ENCODE measurements at regions not wholly inside any gene's neighbourhood (a gene's known extent, or its start where the extent isn't known, plus 50 kb on each side); places are given as distances from the start of the nearest gene placed in this dataset.
"Not testable (repeated sequence)": the region's sequence is repeated elsewhere in the genome, so short reads cannot be mapped to it uniquely, and the experiment has no call there.

DNA sequence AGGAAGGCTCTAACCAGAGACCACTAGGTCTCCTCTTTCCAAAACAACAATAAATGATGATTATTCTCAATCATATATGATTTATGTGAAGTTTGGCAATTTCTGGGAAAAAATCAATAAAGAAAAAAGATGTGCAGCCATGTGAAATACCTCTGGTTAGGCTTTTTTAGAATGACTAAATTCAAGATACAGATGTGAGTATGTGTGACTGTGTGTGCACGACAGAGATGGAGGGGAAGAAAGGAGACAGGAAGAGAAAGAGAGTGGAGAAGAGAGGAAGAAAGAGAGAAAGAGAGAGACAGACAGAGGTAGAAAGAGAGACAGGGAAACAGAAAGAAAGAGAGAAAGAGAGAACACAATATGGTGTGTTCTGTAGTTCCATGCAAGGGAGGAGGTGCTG lies 558.6 kb upstream of the CDH5 start:
- H3K4me1 ChIP-seq (ENCODE audit: control insufficient read depth, insufficient read depth, low read length), result no peaks in the 10 kb centered on the region
- H3K27me3 Mint-ChIP-seq (ENCODE audit: insufficient read depth), result no peaks in the 10 kb centered on the region
- DNase-seq, result no peak
- H3K27ac Mint-ChIP-seq, result no peak overlapping the region
- no peak overlapping the region for H3K4me3 ChIP-seq (ENCODE audit: low read length)
- WGBS, 2 experiments (ENCODE audit: insufficient coverage in 1 of 2, insufficient read length in 1 of 2), result 90 to 94% methylated on average over 1 of the region's 1 CpG
- no peak overlapping the region for H3K4me3 Mint-ChIP-seq
- no peaks in the 10 kb centered on the region for H3K9me3 ChIP-seq (ENCODE audit: control insufficient read depth, low read length)
- TF ChIP-seq, protein P1, sequence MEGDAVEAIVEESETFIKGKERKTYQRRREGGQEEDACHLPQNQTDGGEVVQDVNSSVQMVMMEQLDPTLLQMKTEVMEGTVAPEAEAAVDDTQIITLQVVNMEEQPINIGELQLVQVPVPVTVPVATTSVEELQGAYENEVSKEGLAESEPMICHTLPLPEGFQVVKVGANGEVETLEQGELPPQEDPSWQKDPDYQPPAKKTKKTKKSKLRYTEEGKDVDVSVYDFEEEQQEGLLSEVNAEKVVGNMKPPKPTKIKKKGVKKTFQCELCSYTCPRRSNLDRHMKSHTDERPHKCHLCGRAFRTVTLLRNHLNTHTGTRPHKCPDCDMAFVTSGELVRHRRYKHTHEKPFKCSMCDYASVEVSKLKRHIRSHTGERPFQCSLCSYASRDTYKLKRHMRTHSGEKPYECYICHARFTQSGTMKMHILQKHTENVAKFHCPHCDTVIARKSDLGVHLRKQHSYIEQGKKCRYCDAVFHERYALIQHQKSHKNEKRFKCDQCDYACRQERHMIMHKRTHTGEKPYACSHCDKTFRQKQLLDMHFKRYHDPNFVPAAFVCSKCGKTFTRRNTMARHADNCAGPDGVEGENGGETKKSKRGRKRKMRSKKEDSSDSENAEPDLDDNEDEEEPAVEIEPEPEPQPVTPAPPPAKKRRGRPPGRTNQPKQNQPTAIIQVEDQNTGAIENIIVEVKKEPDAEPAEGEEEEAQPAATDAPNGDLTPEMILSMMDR (conservative IDR thresholded peaks at IDR 0.05), result no peak
- H3K36me3 ChIP-seq (ENCODE audit: control insufficient read depth, insufficient read depth, low read length), result no peaks in the 10 kb centered on the region
- no peaks in the 10 kb centered on the region for H3K9me3 Mint-ChIP-seq
- no peaks in the 10 kb centered on the region for H3K36me3 Mint-ChIP-seq (ENCODE audit: low read depth)
- H3K4me1 Mint-ChIP-seq, result peaks cover 10% of the 10 kb centered on the region
- H3K27ac ChIP-seq (ENCODE audit: low read depth, low read length), result no peak overlapping the region
- H3K9ac ChIP-seq (ENCODE audit: extremely low read depth, low read length, poor library complexity, severe bottlenecking), result no peak overlapping the region
- H3K27me3 ChIP-seq (ENCODE audit: control insufficient read depth, insufficient read depth, low read length, poor library complexity, severe bottlenecking), result no peaks in the 10 kb centered on the region

DNA sequence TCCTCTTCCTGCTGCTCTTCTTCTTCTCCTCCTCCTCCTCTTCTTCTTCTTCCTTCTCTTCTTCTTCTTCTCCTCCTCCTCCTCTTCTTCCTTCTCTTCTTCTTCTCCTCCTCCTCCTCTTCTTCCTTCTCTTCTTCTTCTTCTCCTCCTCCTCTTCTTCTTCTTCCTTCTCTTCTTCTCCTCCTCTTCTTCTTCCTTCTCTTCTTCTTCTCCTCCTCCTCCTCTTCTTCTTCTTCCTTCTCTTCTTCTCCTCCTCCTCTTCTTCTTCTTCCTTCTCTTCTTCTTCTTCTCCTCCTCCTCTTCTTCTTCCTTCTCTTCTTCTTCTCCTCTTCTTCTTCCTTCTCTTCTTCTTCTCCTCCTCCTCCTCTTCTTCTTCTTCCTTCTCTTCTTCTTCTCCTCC lies 560.8 kb upstream of the CDH5 start:
- DNase-seq; H3K9ac ChIP-seq (ENCODE audit: extremely low read depth, low read length, poor library complexity, severe bottlenecking); H3K4me1 ChIP-seq (ENCODE audit: control insufficient read depth, insufficient read depth, low read length); H3K36me3 ChIP-seq (ENCODE audit: control insufficient read depth, insufficient read depth, low read length); H3K36me3 Mint-ChIP-seq (ENCODE audit: low read depth); H3K9me3 Mint-ChIP-seq; H3K4me3 Mint-ChIP-seq; H3K27me3 ChIP-seq (ENCODE audit: control insufficient read depth, insufficient read depth, low read length, poor library complexity, severe bottlenecking); H3K27ac ChIP-seq (ENCODE audit: low read depth, low read length); H3K27me3 Mint-ChIP-seq (ENCODE audit: insufficient read depth); H3K4me3 ChIP-seq (ENCODE audit: low read length); H3K9me3 ChIP-seq (ENCODE audit: control insufficient read depth, low read length); H3K4me1 Mint-ChIP-seq; H3K27ac Mint-ChIP-seq: not testable (repeated sequence)

DNA sequence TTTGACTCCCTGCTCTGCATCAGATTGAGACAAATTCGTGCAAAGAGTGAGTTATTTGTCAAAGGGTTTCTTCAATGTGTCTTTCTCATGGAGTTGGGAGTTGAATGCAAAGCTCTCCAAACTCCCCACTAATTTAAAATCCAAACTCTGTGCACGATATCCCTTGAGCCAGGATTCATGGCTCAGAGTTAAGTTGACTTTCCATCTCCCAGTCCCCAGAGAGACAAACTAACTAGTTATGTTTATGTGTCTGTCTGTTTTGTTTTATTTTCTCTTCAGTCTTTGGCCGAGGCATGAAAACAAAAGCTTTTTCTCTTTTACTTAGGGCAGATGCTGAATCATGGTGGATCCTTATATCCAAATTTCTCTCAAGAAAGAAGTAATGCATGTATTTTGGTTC lies 570.0 kb upstream of the CDH5 start:
- TF ChIP-seq, protein P1 (conservative IDR thresholded peaks at IDR 0.05), result no peak
- Histone ChIP-seq H3K4me1 (ENCODE audit: control insufficient read depth, insufficient read depth, low read length) (no peaks in the 10 kb centered on the region), H3K9ac (ENCODE audit: extremely low read depth, low read length, poor library complexity, severe bottlenecking) (no peak overlapping the region), H3K27me3 (ENCODE audit: control insufficient read depth, insufficient read depth, low read length, poor library complexity, severe bottlenecking) (no peaks in the 10 kb centered on the region), H3K27ac (ENCODE audit: low read depth, low read length) (no peak overlapping the region), H3K4me3 (ENCODE audit: low read length) (no peak overlapping the region), H3K36me3 (ENCODE audit: control insufficient read depth, insufficient read depth, low read length) (no peaks in the 10 kb centered on the region), H3K9me3 (ENCODE audit: control insufficient read depth, low read length) (no peaks in the 10 kb centered on the region)
- Mint-ChIP-seq H3K4me1 (no peaks in the 10 kb centered on the region), H3K27ac (no peak overlapping the region), H3K36me3 (ENCODE audit: low read depth) (no peaks in the 10 kb centered on the region), H3K4me3 (no peak overlapping the region), H3K9me3 (no peaks in the 10 kb centered on the region), H3K27me3 (ENCODE audit: insufficient read depth) (no peaks in the 10 kb centered on the region)
- 85 to 86% methylated on average over 1 to 3 of the region's 3 CpGs for WGBS, 2 experiments (ENCODE audit: insufficient coverage in 1 of 2, insufficient read length in 1 of 2)
- no peak for DNase-seq

DNA sequence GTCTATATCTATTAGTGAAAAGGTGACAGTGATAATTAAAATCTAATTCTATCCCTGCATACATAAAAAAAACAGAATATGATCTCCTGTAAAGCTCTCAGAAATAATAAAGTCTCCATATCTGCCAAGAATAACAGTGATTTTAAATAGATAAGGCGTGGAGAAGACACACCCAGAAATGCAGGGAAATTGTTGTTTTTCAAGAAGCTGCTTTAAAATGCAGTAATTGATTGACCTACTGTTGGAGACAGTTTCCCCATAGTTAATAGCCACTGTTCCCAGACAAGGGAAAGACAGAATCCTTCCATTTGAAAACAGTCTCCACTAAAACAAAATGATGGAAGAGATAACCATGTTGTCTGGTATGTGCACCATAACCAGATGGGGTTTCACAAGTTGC lies 571.5 kb upstream of the CDH5 start:
- H3K27ac Mint-ChIP-seq, result no peak overlapping the region
- no peak overlapping the region for H3K4me3 Mint-ChIP-seq
- no peaks in the 10 kb centered on the region for H3K36me3 Mint-ChIP-seq (ENCODE audit: low read depth)
- TF ChIP-seq, protein P1 (conservative IDR thresholded peaks at IDR 0.05), result no peak
- H3K27ac ChIP-seq (ENCODE audit: low read depth, low read length), result no peak overlapping the region
- no peak for DNase-seq
- H3K27me3 Mint-ChIP-seq (ENCODE audit: insufficient read depth), result no peaks in the 10 kb centered on the region
- no peaks in the 10 kb centered on the region for H3K9me3 ChIP-seq (ENCODE audit: control insufficient read depth, low read length)
- H3K9me3 Mint-ChIP-seq, result no peaks in the 10 kb centered on the region
- no peaks in the 10 kb centered on the region for H3K36me3 ChIP-seq (ENCODE audit: control insufficient read depth, insufficient read depth, low read length)
- H3K4me3 ChIP-seq (ENCODE audit: low read length), result no peak overlapping the region
- no peaks in the 10 kb centered on the region for H3K27me3 ChIP-seq (ENCODE audit: control insufficient read depth, insufficient read depth, low read length, poor library complexity, severe bottlenecking)
- no peaks in the 10 kb centered on the region for H3K4me1 ChIP-seq (ENCODE audit: control insufficient read depth, insufficient read depth, low read length)
- no peaks in the 10 kb centered on the region for H3K4me1 Mint-ChIP-seq
- no peak overlapping the region for H3K9ac ChIP-seq (ENCODE audit: extremely low read depth, low read length, poor library complexity, severe bottlenecking)
- WGBS, 2 experiments (ENCODE audit: insufficient coverage in 1 of 2, insufficient read length in 1 of 2), result 91 to 100% methylated on average over 1 of the region's 1 CpG

All from endodermal cell (in vitro differentiated cells).